ENCODE measurements at regions not wholly inside any gene's neighbourhood (a gene's known extent, or its start where the extent isn't known, plus 50 kb on each side); places are given as distances from the start of the nearest gene placed in this dataset.

DNA sequence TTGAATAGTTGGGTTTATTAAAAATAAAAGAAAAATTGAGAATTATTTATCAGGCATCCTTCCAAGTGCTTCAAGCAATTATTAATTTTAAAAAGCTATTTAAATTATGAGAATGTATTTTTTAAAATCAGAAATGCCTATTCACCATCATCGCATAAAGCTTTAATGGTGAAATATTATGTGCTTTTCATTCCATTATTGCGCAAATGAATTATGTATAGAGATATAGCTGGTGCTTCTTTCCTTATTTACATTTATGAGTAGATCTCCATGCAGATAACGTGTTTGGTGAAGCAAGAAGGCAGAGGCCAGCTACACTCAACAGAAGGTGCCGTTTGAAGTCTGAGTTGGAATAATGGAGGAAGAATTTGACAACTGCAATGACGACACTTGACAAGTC, 549.1 kb upstream of the DPP6 start:
- Histone ChIP-seq H3K9me3 (no peaks in the 10 kb centered on the region), H3K36me3 (no peaks in the 10 kb centered on the region), H3K27me3 (no peaks in the 10 kb centered on the region)

DNA sequence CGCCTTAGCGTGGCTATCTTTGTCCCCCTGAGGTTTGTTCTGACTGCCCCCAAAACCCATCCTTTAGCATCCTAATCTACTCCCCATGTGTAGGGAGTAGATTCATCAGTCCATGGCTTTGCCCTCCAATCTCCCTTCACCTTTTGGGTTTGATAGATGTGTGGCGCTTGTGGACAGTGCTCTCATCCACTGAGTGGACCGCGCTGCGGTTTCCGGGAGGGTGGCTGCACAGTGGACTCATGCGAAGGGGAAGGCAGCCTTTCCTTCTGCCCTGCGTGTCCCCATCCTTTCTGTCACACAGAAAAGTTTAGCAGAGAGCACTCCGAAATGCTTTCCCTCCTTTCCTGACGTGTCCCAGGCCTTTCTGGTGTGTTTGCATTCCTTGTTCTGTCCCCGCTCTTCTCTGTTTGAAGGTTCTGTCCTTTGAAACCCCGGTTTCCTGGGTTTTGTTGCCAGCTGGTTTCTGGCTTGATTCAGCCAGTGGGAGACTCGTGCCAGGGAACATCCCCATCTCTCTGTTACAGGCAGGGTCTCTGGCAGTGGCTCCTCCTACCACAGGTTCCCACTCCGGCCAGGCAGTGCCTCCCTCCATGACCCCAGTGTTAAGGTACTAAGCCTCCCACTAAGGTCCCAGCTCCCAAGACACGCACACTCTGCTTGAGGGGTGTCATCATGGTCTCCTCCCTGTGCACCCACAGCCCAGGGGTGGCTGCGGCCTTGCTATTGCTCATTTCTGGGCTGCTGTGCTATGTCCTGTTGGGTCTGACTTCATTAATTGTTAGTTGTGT, 547.7 kb upstream of the DPP6 start:
- intact Hi-C loops (cut with DNase I; ENCODE audit: low total_unique reads): no loop called here
- H3K36me3 ChIP-seq: no peaks in the 10 kb centered on the region
- no peak overlapping the region for H3K27ac ChIP-seq
- no peaks in the 10 kb centered on the region for H3K9me3 ChIP-seq
- no peak overlapping the region for H3K4me3 ChIP-seq
- no peaks in the 10 kb centered on the region for H3K4me1 ChIP-seq
- H3K27me3 ChIP-seq: no peaks in the 10 kb centered on the region
- no peak for DNase-seq
- TF ChIP-seq POLR2A (IDR thresholded peaks at IDR 0.05): no peak
- TF ChIP-seq, protein P1, sequence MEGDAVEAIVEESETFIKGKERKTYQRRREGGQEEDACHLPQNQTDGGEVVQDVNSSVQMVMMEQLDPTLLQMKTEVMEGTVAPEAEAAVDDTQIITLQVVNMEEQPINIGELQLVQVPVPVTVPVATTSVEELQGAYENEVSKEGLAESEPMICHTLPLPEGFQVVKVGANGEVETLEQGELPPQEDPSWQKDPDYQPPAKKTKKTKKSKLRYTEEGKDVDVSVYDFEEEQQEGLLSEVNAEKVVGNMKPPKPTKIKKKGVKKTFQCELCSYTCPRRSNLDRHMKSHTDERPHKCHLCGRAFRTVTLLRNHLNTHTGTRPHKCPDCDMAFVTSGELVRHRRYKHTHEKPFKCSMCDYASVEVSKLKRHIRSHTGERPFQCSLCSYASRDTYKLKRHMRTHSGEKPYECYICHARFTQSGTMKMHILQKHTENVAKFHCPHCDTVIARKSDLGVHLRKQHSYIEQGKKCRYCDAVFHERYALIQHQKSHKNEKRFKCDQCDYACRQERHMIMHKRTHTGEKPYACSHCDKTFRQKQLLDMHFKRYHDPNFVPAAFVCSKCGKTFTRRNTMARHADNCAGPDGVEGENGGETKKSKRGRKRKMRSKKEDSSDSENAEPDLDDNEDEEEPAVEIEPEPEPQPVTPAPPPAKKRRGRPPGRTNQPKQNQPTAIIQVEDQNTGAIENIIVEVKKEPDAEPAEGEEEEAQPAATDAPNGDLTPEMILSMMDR (IDR thresholded peaks at IDR 0.05): no peak

More for the DNA sequence above, 549.1 kb upstream of the DPP6 start:
- Histone ChIP-seq H3K4me1 (no peaks in the 10 kb centered on the region), H3K4me3 (no peak overlapping the region), H3K27ac (no peak overlapping the region)
- intact Hi-C loops (cut with DNase I; ENCODE audit: low total_unique reads): no loop called here
- no peak for DNase-seq
- TF ChIP-seq, protein P1 (IDR thresholded peaks at IDR 0.05): no peak
- no peak for TF ChIP-seq POLR2A (IDR thresholded peaks at IDR 0.05)

DNA sequence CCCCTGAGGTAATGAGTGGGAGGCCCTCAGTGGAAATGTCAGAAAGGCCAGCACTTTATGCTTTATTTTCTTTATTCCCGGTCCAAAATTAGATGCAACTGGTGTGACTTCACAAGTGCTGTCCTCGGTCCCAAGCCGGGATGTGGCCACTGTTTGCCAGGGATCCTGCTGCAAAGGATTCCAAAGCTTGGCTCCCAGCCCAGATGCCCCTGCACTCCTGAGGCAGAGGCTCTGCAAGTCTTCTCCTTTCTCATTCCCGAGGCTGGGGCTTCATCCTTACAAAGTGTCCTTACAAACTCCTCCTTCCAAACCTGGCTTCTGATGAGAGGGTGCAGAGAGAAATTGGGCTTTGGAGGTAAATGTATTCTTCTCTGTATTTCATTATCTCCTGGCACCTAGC, 544.3 kb upstream of the DPP6 start:
- Histone ChIP-seq H3K9me3 (no peaks in the 10 kb centered on the region), H3K27ac (peak overlapping the region in 1 of 2 donors; percentile 31), H3K4me3 (no peak overlapping the region), H3K4me1 (no peaks in the 10 kb centered on the region), H3K27me3 (no peaks in the 10 kb centered on the region), H3K36me3 (no peaks in the 10 kb centered on the region)
- DNase-seq: peak in 1 of 2 donors; percentile 38
- no peak for TF ChIP-seq POLR2A (IDR thresholded peaks at IDR 0.05)
- intact Hi-C loops (cut with DNase I; ENCODE audit: low total_unique reads): no loop called here

DNA sequence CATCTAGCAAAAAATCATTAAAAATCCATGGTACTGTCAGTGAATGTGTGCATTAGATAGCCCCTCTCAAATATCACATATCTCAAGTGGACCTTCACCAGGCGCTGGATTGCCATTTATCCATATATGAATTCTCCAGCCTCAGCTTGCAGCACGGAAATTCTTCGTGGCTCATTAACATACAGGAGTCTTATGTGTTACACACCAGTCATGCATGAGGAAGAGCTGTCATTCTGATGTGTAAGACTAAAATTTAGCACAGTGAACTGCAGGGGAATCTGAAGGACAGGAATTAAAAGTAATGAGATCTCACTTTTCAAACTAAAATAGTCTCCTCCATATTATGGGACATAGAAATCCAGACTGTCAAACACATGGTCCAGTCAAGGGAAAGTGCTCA, 542.4 kb upstream of the DPP6 start:
- Histone ChIP-seq H3K4me1 (no peaks in the 10 kb centered on the region), H3K9me3 (no peaks in the 10 kb centered on the region), H3K36me3 (no peaks in the 10 kb centered on the region), H3K4me3 (no peak overlapping the region), H3K27me3 (no peaks in the 10 kb centered on the region), H3K27ac (no peak overlapping the region)
- intact Hi-C loops (cut with DNase I; ENCODE audit: low total_unique reads): no loop called here
- DNase-seq: no peak
- TF ChIP-seq, protein P1 (IDR thresholded peaks at IDR 0.05): no peak
- TF ChIP-seq POLR2A (IDR thresholded peaks at IDR 0.05): no peak

DNA sequence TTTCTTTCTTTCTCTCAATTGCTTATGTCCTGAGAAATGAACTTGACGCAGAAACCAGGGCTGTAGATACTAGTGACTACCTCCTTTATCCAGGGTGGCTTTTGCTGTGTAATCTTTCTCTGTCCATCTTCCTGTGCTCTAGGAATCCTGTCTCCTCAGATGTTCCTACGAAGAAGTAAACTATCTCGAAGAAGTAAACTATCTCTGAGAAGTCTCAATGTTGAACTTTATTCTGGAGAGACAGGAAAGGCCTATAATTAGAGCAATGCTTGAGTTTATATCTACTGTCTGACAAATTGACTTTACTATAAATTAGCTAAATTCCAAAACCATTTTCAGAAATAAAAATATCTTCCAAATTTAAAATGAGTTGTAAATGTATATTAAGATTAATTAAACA, 541.5 kb upstream of the DPP6 start:
- TF ChIP-seq POLR2A (IDR thresholded peaks at IDR 0.05): no peak
- TF ChIP-seq, protein P1 (IDR thresholded peaks at IDR 0.05): no peak
- H3K27me3 ChIP-seq: no peaks in the 10 kb centered on the region
- no peak for DNase-seq
- H3K9me3 ChIP-seq: no peaks in the 10 kb centered on the region
- H3K4me1 ChIP-seq: no peaks in the 10 kb centered on the region
- H3K27ac ChIP-seq: no peak overlapping the region
- H3K36me3 ChIP-seq: no peaks in the 10 kb centered on the region
- intact Hi-C loops (cut with DNase I; ENCODE audit: low total_unique reads): no loop called here
- H3K4me3 ChIP-seq: no peak overlapping the region
